Testis (tissue), 2 donors: ENCODE measurements at regions not wholly inside any gene's neighbourhood (a gene's known extent, or its start where the extent isn't known, plus 50 kb on each side); places are given as distances from the start of the nearest gene placed in this dataset.

Experiments used
- DNase-seq: peaks from one replicate; pipeline ENCODE4 v3.0.0-alpha.2; 2019
- H3K27ac ChIP-seq, 2 donors: fragments of 200-600 bp; sonication (generic); one replicate each; pipeline ENCODE4 v1.5.1; 2019
- H3K27me3 ChIP-seq: fragments of 200-600 bp; sonication (generic); one replicate; pipeline ENCODE4 v1.5.1; 2019
- H3K36me3 ChIP-seq: fragments of 200-600 bp; sonication (generic); one replicate; pipeline ENCODE4 v1.5.1; 2017; ENCODE audit warnings: low read depth; ENCODE audit errors: missing control alignments
- H3K4me1 ChIP-seq: fragments of 200-600 bp; sonication (generic); one replicate; pipeline ENCODE4 v1.5.1; 2019
- H3K4me3 ChIP-seq, 2 donors: fragments of 200-600 bp; sonication (generic); one replicate each; pipeline ENCODE4 v1.5.1; 2017 to 2019
- H3K9me3 ChIP-seq: fragments of 200-600 bp; sonication (generic); one replicate; pipeline ENCODE4 v1.5.1; 2017
- CTCF ChIP-seq, 3 experiments: fragments of 450-650 bp in 2 of 3; fragments of 200-600 bp in 1 of 3; sonication (generic) in 1 of 3; IDR thresholded peaks; one replicate each; pipeline ENCODE4 v1.5.1; 2016 to 2019; ENCODE audit warnings: antibody characterized with exemption in 3 of 3, mild to moderate bottlenecking in 2 of 3, moderate library complexity in 1 of 3
- POLR2A ChIP-seq: fragments of 450-650 bp; IDR thresholded peaks from one replicate; pipeline ENCODE4 v1.6.1; 2017; ENCODE audit warnings: antibody characterized with exemption, mild to moderate bottlenecking, moderate library complexity
- WGBS, 2 donors: methylation state at CpG; one replicate each; pipeline ENCODE4 v1.1.5; 2018; 5-methylcytosine and 5-hydroxymethylcytosine counted together
- intact Hi-C: fragments of 100-400 bp; cut with DNase I; formaldehyde crosslinking; loops from one replicate; pipeline ENCODE4 v1.15.1; 2023; ENCODE audit warnings: low total_unique reads

GRCh38 chr20:60877071-60877857 is 374.8 kb upstream of the CDH4 start:
- Histone ChIP-seq H3K9me3 (no peaks in the 10 kb centered on the region), H3K4me3 (no peak overlapping the region), H3K27me3 (no peaks in the 10 kb centered on the region), H3K27ac (no peak overlapping the region), H3K36me3 (no peaks in the 10 kb centered on the region), H3K4me1 (no peaks in the 10 kb centered on the region)
- no peak for DNase-seq
- 87 to 89% methylated on average over 12 to 14 of the region's 14 CpGs for WGBS, 2 donors
- TF ChIP-seq POLR2A (no peak), CTCF (IDR thresholded peaks at IDR 0.05) (no peak)
- intact Hi-C loops: no loop called here

GRCh38 chr20:60882836-60883235 is 369.2 kb upstream of the CDH4 start:
- intact Hi-C loops: no loop called here
- no peaks in the 10 kb centered on the region for H3K36me3 ChIP-seq
- H3K4me3 ChIP-seq: no peak overlapping the region
- no peak for DNase-seq
- H3K27ac ChIP-seq: no peak overlapping the region
- no peaks in the 10 kb centered on the region for H3K9me3 ChIP-seq
- TF ChIP-seq POLR2A: no peak
- TF ChIP-seq CTCF (IDR thresholded peaks at IDR 0.05): no peak
- H3K27me3 ChIP-seq: no peaks in the 10 kb centered on the region
- no peaks in the 10 kb centered on the region for H3K4me1 ChIP-seq
- 62 to 78% methylated on average over 6 of the region's 6 CpGs for WGBS, 2 donors

GRCh38 chr20:60883496-60883895 is 368.6 kb upstream of the CDH4 start:
- Histone ChIP-seq H3K4me3 (no peak overlapping the region), H3K36me3 (no peaks in the 10 kb centered on the region), H3K27ac (no peak overlapping the region), H3K9me3 (no peaks in the 10 kb centered on the region), H3K4me1 (no peaks in the 10 kb centered on the region), H3K27me3 (no peaks in the 10 kb centered on the region)
- intact Hi-C loops: no loop called here
- no peak for DNase-seq
- WGBS, 2 donors: 86 to 89% methylated on average over 4 of the region's 4 CpGs
- TF ChIP-seq POLR2A: no peak
- TF ChIP-seq CTCF (IDR thresholded peaks at IDR 0.05): no peak

- TF ChIP-seq POLR2A (no peak), CTCF (IDR thresholded peaks at IDR 0.05) (no peak)
- WGBS, 2 donors: 93 to 95% methylated on average over 3 of the region's 3 CpGs
- no peak for DNase-seq
- intact Hi-C loops: no loop called here
- Histone ChIP-seq H3K36me3 (no peaks in the 10 kb centered on the region), H3K9me3 (no peaks in the 10 kb centered on the region), H3K4me3 (no peak overlapping the region), H3K27me3 (no peaks in the 10 kb centered on the region), H3K4me1 (no peaks in the 10 kb centered on the region), H3K27ac (no peak overlapping the region)
Observed at GRCh38 chr20:60884277-60884676, 367.8 kb upstream of the CDH4 start.

GRCh38 chr20:60888771-60889170 is 363.3 kb upstream of the CDH4 start:
- Histone ChIP-seq H3K36me3 (no peaks in the 10 kb centered on the region), H3K27me3 (no peaks in the 10 kb centered on the region), H3K4me1 (no peaks in the 10 kb centered on the region), H3K9me3 (no peaks in the 10 kb centered on the region), H3K27ac (no peak overlapping the region), H3K4me3 (no peak overlapping the region)
- intact Hi-C loops: no loop called here
- TF ChIP-seq POLR2A (no peak), CTCF (IDR thresholded peaks at IDR 0.05) (no peak)
- 61 to 74% methylated on average over 8 of the region's 8 CpGs for WGBS, 2 donors
- no peak for DNase-seq
